ENCODE measurements at regions not wholly inside any gene's neighbourhood (a gene's known extent, or its start where the extent isn't known, plus 50 kb on each side); places are given as distances from the start of the nearest gene placed in this dataset.

DNA sequence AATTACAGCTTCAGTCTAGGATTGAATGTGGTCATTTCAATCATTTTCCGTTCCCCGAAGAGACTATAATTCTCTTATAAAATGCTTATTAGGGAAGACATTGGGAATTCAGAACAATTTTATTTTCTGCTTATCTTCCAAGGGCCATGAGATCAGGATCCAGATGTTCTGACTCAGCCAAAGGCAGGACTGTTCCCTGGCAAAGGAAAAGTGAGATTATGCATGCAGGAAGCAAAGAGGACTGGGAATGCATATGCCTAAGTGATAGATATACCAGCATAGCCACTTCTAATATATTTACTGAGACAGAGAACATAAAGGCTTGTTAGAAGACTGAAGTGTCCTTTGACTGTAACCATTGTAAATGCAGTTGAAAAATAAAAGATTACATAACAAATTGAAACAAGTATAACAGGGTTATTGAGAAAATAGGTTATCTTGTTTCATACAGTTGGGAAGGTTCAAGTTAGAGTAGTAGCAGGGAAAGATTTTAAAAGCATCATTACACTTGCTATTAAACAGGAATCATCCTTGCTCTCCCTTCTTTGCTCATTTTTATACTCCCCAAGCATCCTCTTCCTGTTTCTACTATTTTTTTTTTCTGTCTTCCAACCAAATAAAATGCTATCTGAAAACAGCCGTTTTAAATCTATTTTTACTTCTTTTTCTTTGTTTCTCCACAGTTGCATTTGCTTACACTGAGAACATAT is 439.6 kb upstream of the ADAMTS5 start:
- TF ChIP-seq, protein P1, sequence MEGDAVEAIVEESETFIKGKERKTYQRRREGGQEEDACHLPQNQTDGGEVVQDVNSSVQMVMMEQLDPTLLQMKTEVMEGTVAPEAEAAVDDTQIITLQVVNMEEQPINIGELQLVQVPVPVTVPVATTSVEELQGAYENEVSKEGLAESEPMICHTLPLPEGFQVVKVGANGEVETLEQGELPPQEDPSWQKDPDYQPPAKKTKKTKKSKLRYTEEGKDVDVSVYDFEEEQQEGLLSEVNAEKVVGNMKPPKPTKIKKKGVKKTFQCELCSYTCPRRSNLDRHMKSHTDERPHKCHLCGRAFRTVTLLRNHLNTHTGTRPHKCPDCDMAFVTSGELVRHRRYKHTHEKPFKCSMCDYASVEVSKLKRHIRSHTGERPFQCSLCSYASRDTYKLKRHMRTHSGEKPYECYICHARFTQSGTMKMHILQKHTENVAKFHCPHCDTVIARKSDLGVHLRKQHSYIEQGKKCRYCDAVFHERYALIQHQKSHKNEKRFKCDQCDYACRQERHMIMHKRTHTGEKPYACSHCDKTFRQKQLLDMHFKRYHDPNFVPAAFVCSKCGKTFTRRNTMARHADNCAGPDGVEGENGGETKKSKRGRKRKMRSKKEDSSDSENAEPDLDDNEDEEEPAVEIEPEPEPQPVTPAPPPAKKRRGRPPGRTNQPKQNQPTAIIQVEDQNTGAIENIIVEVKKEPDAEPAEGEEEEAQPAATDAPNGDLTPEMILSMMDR (IDR thresholded peaks at IDR 0.05; ENCODE audit: insufficient read depth, low read depth, low read length) = no peak
- TF ChIP-seq EZH2 (IDR thresholded peaks at IDR 0.05; ENCODE audit: insufficient read depth, low read length) = no peak
